T-helper 2 cell treated with Interferon-gamma antibody and Interleukin-4, amounts not matched to agents 100 ng/mL and 5 ng/mL, for 36 hours (primary cell): ENCODE measurements at regions not wholly inside any gene's neighbourhood (a gene's known extent, or its start where the extent isn't known, plus 50 kb on each side); places are given as distances from the start of the nearest gene placed in this dataset.
"Not testable (repeated sequence)": the region's sequence is repeated elsewhere in the genome, so short reads cannot be mapped to it uniquely, and the experiment has no call there.

ENCODE experiments used
- intact Hi-C: fragments of 100-400 bp; cut with micrococcal nuclease; formaldehyde crosslinking; loops from one replicate; pipeline ENCODE4 v1.15.1; 2023

GRCh38 chr12:60487284-60487683 is 891.5 kb downstream of the SLC16A7 start:
- intact Hi-C loops: no loop called here

DNA sequence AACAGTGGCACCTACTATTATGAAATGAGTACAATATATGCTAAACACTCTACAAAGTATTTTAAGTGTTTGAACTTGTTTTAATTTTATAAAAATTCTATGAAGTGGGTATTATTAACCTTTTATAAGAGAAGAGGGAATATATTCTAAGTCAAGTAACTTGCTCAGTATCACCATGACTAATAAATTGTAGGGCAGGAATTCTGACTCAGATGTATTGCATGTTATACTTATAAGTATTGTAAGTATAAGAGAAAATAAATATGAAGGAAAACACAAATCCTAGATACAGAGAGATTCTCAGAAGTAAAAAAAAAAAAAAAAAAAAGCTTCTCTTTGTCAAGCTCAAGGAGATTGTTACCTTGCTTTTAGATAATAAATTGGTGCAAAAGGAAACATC is 893.2 kb downstream of the SLC16A7 start:
- intact Hi-C loops: no loop called here

DNA sequence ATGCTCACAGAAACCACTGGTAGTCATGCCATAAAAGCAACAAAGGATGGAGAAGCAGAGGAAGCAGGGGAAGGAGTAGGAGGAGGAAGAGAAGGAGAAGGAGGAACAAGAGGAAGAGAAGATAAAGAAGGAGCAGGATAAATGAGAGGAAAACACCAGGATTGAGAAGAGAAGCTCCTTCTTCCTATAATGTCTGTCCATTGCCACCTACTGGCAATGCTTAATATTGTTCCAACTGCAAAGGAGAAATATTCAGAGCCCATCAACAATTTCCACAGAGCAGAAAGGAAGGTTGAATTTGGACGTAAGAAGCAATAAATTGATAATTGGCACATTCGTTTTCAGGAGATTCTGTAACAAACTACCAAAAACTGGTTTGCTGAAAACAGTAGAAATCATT is 898.4 kb downstream of the SLC16A7 start:
- intact Hi-C loops: no loop called here

- intact Hi-C loops: no loop called here
Observed at GRCh38 chr12:60498656-60499055, 902.8 kb downstream of the SLC16A7 start.

- intact Hi-C loops: no loop called here
Observed at GRCh38 chr12:60501124-60501729, 905.4 kb downstream of the SLC16A7 start.

- intact Hi-C loops: no loop called here
Observed at GRCh38 chr12:60522684-60523400, 927.0 kb downstream of the SLC16A7 start.

- intact Hi-C loops: no loop called here
Observed at GRCh38 chr12:60529261-60529660, 933.4 kb downstream of the SLC16A7 start.

GRCh38 chr12:60529723-60530122 is 933.9 kb downstream of the SLC16A7 start:
- intact Hi-C loops: no loop called here

DNA sequence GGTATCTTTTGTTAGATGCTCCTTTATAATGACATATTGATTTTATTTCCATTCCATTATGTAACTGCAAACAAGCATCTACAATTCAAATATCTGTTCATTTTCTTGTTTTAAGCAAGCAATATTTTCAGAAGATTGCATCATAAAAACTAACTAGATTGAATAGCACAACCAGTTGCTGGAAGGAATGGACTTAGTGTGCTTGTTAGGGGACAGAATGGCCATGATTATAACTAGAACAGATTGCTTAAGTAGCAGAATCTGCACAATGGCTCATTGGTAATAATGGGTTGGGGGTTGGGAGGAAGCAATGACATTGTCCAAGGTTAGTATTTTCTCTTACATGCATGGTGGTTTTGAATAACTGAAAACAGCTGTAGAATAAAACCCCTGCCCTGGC is 939.5 kb downstream of the SLC16A7 start:
- intact Hi-C loops: no loop called here

DNA sequence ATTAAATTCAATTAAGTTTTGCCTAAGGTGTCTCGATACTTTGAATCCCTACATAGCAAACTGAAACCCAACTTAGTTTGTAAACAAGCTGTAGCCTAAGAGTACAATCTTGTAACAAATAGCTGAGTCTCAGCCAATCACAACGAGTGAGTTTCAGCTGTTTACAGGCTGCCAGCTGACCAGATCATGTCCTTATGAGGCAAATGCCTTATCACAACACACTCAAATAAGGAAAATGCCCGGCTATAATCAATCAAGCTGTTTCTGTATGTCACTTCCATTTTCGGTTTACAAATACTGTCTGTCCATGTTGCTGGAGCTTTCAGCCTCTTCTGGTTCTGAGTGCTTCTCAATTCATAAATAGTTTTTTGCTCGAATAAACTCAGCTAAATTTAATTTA is 943.8 kb downstream of the SLC16A7 start:
- intact Hi-C loops: no loop called here

- intact Hi-C loops: no loop called here
Observed at GRCh38 chr12:60568914-60569313, 973.1 kb downstream of the SLC16A7 start.

DNA sequence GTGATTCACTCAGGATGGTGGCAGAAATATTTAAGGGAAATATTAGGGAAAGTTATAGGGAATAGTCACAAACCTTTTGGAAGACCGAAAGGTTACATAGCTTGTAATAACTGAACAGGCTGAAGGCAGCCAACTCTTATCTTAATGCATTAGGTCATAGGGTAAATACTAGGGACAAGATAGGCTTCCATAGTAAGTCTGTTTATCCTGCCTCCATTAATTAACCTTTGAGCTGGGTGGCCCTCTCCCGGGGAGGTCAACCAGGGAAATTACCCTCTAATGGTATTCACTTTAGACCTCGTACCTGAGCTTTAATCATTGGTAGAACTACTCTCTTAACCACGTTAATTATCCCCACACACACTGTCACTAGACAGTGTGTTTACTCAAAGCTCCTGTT is 981.8 kb downstream of the SLC16A7 start:
- intact Hi-C loops: no loop called here

DNA sequence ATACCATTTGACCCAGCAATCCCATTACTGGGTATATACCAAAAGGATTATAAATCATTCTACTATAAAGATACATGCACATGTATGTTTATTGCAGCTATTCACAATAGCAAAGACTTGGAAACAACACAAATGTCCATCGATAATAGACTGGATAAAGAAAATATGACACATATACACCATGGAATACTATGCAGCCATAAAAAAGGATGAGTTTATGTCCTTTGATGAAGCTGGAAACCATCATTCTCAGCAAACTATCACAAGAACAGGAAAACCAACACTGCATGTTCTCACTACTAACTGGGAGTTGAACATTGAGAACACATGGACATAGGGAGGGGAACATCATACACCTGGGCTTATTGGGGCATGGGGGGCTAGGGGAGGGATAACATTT is 991.8 kb downstream of the SLC16A7 start:
- intact Hi-C loops: not testable (repeated sequence)

DNA sequence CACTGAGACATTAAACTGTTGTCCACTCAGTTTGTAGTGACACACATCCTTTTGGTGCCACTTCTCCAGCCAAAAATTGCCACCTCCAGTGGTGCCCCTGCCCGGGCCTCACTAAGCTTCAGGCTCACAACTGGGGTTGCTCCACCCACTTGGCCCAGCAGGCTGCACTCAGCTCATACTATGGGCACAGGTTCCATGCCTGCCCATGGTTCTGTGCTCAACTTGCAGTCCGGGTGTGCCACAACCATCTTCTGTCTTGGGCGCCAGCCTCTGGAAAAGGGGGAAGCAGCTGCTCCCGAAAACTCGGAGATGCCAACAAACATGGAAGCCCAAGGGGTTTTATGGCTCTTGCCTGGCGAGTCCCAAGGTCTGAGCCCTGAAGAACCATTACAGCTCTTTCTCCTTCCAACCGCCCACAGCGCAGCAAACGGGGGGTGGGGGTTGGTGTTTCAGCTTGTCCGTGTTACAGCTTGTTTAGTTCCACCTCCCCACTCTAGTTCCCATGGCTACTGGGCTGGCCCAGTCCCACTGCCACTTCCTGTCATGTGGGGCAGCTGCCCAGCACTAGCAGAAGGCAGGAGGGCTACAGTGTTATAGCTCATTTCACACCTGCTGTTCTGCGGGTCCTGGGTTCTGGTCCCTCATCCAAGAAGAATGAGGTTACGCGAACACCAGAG is 998.3 kb downstream of the SLC16A7 start:
- intact Hi-C loops: no loop called here

DNA sequence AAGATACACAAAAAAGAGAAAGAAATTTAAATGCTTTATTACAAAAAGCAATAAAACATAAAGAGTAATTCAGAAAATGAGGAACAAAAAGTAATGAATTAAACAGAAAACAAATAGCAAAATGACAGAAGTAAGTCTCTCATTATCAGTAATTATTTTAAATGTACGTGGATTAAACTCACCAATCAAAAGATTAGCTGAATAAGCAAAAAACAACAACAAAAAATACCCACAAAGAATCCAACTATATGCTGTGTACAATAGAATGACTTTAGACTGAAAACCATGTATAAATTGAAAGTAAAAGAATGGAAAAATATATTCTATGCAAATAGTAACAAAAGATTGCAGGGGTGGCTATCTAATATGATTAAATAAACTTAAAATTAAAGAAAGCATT is 1006.8 kb downstream of the SLC16A7 start:
- intact Hi-C loops: no loop called here

DNA sequence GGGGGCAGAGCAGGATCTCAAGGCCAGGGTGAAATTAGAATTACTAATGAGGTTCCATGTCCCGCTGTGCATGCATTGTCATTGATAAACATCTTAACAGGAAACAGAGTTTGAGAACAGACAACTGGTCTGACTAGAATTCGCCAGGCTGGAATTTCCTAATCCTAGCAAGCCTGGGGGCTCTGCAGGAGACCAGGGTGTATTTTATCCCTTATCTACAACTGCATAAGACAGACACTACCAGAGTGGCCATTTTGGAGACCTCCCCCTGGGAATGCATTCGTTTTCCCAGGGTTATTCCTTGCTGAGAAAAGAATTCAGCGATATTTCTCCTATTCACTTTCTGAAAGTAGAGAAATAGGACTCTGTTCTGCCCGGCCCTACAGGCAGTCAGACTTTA is 1007.6 kb downstream of the SLC16A7 start:
- intact Hi-C loops: not testable (repeated sequence)

GRCh38 chr12:60616400-60616799 is 1020.6 kb downstream of the SLC16A7 start:
- intact Hi-C loops: no loop called here

- intact Hi-C loops: no loop called here
Observed at GRCh38 chr12:60630796-60631195, 1035.0 kb downstream of the SLC16A7 start.

DNA sequence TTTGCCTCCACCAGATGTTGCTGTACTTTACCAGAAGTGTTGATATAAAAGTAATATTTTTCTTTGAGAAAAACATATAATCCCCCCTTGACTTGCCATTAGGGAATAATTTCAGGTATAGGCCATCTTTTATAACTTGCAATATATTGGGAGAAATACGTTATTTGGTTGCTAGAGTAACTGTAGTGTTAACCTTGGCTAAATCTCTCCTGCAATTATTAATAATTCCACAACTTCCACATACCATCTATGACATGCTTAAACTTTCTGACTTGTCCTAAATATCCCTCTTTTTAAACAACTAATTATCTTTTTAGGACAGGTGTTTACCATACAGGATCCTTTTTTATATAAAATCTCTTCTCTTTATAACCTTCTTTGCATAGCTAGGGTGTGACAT is 1048.2 kb downstream of the SLC16A7 start:
- intact Hi-C loops: no loop called here

- intact Hi-C loops: no loop called here
Observed at GRCh38 chr12:60666895-60667294, 1071.1 kb downstream of the SLC16A7 start.

GRCh38 chr12:60672949-60673348 is 1077.1 kb downstream of the SLC16A7 start:
- intact Hi-C loops: no loop called here

DNA sequence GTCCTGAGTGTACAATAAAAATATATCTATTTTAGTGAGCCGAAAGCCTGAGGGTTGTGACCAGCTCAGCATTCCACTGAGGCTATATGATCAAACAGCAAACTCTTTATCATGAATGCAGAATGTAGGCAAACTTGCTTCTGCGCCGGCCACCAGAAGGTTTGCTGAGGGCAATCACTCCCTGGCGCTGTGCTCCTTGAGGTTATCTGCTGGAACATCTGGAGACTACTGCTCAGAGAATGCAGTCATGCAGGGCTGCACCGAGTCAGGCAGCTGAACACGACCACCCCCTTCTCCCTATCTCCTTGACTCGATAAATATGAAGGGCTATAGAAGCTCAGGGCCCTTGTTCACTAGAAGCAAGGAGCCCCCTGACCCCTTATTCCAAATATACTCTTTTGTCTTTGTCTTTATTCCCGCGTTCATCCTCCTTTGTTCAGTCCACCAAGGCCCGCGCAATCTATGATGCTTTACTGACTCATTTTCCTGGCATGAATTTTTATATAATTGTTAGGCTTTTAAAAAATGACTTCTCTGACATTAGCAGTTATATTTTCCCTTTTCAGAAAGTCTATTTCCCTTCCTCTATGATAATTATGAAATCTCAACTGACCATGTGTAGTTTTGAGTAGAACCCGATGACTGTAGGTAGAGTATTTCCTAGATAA is 1089.3 kb downstream of the SLC16A7 start:
- intact Hi-C loops: no loop called here
